WTC11 (cell line): ENCODE measurements at regions not wholly inside any gene's neighbourhood (a gene's known extent, or its start where the extent isn't known, plus 50 kb on each side); places are given as distances from the start of the nearest gene placed in this dataset.
"Not testable (repeated sequence)": the region's sequence is repeated elsewhere in the genome, so short reads cannot be mapped to it uniquely, and the experiment has no call there.

Source experiments
- TF ChIP-seq, protein P1 (sequence below): fragments of 200-600 bp; IDR thresholded peaks from 2 replicates; pipeline ENCODE4 v1.8.0; 2022; ENCODE audit warnings: antibody characterized with exemption
- TF ChIP-seq, protein P2 (sequence below): sonication (generic); formaldehyde crosslinking; IDR thresholded peaks from 2 replicates; pipeline ENCODE4 v1.8.1; 2023; ENCODE audit warnings: mild to moderate bottlenecking, missing genetic modification reagents, moderate library complexity
- TF ChIP-seq, protein P3 (sequence below): sonication (generic); formaldehyde crosslinking; IDR thresholded peaks from 2 replicates; pipeline ENCODE4 v1.8.0; 2022; ENCODE audit warnings: mild to moderate bottlenecking, missing genetic modification reagents
- TF ChIP-seq, protein P4 (sequence below): sonication (generic); formaldehyde crosslinking; conservative IDR thresholded peaks from 2 replicates; pipeline ENCODE4 v1.8.1; 2022; ENCODE audit warnings: mild to moderate bottlenecking, missing genetic modification reagents
- TF ChIP-seq, protein P5 (sequence below): sonication (generic); formaldehyde crosslinking; IDR thresholded peaks from 2 replicates; pipeline ENCODE4 v1.8.0; 2023; ENCODE audit warnings: missing genetic modification reagents, mild to moderate bottlenecking, borderline replicate concordance

DNA sequence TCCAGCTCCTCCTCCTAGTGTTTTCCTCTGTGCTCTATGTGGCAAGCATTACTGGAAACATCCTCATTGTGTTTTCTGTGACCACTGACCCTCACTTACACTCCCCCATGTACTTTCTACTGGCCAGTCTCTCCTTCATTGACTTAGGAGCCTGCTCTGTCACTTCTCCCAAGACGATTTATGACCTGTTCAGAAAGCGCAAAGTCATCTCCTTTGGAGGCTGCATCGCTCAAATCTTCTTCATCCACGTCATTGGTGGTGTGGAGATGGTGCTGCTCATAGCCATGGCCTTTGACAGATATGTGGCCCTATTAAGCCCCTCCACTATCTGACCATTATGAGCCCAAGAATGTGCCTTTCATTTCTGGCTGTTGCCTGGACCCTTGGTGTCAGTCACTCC lies 64.0 kb downstream of the OR4F15 start:
- TF ChIP-seq, protein P1, sequence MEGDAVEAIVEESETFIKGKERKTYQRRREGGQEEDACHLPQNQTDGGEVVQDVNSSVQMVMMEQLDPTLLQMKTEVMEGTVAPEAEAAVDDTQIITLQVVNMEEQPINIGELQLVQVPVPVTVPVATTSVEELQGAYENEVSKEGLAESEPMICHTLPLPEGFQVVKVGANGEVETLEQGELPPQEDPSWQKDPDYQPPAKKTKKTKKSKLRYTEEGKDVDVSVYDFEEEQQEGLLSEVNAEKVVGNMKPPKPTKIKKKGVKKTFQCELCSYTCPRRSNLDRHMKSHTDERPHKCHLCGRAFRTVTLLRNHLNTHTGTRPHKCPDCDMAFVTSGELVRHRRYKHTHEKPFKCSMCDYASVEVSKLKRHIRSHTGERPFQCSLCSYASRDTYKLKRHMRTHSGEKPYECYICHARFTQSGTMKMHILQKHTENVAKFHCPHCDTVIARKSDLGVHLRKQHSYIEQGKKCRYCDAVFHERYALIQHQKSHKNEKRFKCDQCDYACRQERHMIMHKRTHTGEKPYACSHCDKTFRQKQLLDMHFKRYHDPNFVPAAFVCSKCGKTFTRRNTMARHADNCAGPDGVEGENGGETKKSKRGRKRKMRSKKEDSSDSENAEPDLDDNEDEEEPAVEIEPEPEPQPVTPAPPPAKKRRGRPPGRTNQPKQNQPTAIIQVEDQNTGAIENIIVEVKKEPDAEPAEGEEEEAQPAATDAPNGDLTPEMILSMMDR: not testable (repeated sequence)
- TF ChIP-seq, protein P2, sequence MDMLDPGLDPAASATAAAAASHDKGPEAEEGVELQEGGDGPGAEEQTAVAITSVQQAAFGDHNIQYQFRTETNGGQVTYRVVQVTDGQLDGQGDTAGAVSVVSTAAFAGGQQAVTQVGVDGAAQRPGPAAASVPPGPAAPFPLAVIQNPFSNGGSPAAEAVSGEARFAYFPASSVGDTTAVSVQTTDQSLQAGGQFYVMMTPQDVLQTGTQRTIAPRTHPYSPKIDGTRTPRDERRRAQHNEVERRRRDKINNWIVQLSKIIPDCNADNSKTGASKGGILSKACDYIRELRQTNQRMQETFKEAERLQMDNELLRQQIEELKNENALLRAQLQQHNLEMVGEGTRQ (CRISPR knock-in tag): not testable (repeated sequence)
- TF ChIP-seq, protein P3, sequence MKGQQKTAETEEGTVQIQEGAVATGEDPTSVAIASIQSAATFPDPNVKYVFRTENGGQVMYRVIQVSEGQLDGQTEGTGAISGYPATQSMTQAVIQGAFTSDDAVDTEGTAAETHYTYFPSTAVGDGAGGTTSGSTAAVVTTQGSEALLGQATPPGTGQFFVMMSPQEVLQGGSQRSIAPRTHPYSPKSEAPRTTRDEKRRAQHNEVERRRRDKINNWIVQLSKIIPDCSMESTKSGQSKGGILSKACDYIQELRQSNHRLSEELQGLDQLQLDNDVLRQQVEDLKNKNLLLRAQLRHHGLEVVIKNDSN (CRISPR knock-in tag): not testable (repeated sequence)
- TF ChIP-seq, protein P4, sequence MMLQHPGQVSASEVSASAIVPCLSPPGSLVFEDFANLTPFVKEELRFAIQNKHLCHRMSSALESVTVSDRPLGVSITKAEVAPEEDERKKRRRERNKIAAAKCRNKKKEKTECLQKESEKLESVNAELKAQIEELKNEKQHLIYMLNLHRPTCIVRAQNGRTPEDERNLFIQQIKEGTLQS (CRISPR knock-in tag): not testable (repeated sequence)
- TF ChIP-seq, protein P5, sequence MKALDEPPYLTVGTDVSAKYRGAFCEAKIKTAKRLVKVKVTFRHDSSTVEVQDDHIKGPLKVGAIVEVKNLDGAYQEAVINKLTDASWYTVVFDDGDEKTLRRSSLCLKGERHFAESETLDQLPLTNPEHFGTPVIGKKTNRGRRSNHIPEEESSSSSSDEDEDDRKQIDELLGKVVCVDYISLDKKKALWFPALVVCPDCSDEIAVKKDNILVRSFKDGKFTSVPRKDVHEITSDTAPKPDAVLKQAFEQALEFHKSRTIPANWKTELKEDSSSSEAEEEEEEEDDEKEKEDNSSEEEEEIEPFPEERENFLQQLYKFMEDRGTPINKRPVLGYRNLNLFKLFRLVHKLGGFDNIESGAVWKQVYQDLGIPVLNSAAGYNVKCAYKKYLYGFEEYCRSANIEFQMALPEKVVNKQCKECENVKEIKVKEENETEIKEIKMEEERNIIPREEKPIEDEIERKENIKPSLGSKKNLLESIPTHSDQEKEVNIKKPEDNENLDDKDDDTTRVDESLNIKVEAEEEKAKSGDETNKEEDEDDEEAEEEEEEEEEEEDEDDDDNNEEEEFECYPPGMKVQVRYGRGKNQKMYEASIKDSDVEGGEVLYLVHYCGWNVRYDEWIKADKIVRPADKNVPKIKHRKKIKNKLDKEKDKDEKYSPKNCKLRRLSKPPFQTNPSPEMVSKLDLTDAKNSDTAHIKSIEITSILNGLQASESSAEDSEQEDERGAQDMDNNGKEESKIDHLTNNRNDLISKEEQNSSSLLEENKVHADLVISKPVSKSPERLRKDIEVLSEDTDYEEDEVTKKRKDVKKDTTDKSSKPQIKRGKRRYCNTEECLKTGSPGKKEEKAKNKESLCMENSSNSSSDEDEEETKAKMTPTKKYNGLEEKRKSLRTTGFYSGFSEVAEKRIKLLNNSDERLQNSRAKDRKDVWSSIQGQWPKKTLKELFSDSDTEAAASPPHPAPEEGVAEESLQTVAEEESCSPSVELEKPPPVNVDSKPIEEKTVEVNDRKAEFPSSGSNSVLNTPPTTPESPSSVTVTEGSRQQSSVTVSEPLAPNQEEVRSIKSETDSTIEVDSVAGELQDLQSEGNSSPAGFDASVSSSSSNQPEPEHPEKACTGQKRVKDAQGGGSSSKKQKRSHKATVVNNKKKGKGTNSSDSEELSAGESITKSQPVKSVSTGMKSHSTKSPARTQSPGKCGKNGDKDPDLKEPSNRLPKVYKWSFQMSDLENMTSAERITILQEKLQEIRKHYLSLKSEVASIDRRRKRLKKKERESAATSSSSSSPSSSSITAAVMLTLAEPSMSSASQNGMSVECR: not testable (repeated sequence)
